Ascending aorta (tissue), 2 donors: ENCODE measurements at regions not wholly inside any gene's neighbourhood (a gene's known extent, or its start where the extent isn't known, plus 50 kb on each side); places are given as distances from the start of the nearest gene placed in this dataset.

Source experiments
- DNase-seq, 2 donors: peaks; one replicate each; pipeline ENCODE4 v3.0.0-alpha.2; 2019; ENCODE audit warnings: low spot score in 2 of 2
- H3K27ac ChIP-seq, 2 donors: fragments of 200-600 bp; sonication (generic); one replicate each; pipeline ENCODE4 v1.5.1; 2016 to 2017; ENCODE audit warnings: mild to moderate bottlenecking in 1 of 2
- H3K27me3 ChIP-seq: fragments of 200-600 bp; sonication (generic); one replicate; pipeline ENCODE4 v1.5.1; 2017
- H3K36me3 ChIP-seq, 2 donors: fragments of 200-600 bp; sonication (generic); one replicate each; pipeline ENCODE4 v1.5.1; 2016
- H3K4me1 ChIP-seq, 2 donors: fragments of 200-600 bp; sonication (generic); one replicate each; pipeline ENCODE4 v1.5.1; 2016 to 2017; ENCODE audit warnings: mild to moderate bottlenecking in 1 of 2
- H3K4me3 ChIP-seq, 2 donors: fragments of 200-600 bp; sonication (generic); one replicate each; pipeline ENCODE4 v1.5.1; 2016 to 2017; ENCODE audit warnings: mild to moderate bottlenecking in 1 of 2
- H3K9me3 ChIP-seq, 2 donors: fragments of 200-600 bp; sonication (generic); one replicate each; pipeline ENCODE4 v1.5.1; 2016
- intact Hi-C: fragments of 100-400 bp; cut with DNase I; formaldehyde crosslinking; loops from one replicate; pipeline ENCODE4 v1.15.1; 2023
- TF ChIP-seq, protein P1 (sequence below), 3 experiments: fragments of 200-600 bp in 2 of 3; fragments of 450-650 bp in 1 of 3; sonication (generic) in 2 of 3; IDR thresholded peaks; one replicate each; pipeline ENCODE4 v1.5.1; 2016 to 2019; ENCODE audit warnings: antibody characterized with exemption in 3 of 3, mild to moderate bottlenecking in 1 of 3, moderate library complexity in 1 of 3

DNA sequence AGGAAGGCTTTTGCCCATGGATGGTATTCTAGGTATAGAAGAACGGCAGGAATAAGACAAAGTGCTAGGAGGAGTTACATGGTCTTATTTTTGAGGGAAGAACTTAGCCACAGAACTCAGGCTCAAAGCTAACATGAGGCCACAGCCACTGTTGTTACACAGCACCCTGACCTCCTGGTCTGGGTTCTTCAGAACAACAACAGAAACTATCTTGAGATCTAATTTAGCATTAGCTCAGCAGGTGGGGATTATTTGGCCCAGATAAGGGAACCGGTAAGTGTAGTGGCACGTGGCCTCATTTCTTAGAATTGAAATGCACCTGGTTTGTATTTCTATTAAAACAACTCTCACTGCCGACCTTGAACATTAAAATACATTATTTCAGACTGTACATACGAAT, 1168.7 kb upstream of the SEMA6A start:
- Histone ChIP-seq H3K4me3 (no peak overlapping the region), H3K27me3 (no peaks in the 10 kb centered on the region), H3K9me3 (no peaks in the 10 kb centered on the region), H3K36me3 (no peaks in the 10 kb centered on the region), H3K4me1 (no peaks in the 10 kb centered on the region), H3K27ac (no peak overlapping the region)
- no peak for DNase-seq
- TF ChIP-seq, protein P1, sequence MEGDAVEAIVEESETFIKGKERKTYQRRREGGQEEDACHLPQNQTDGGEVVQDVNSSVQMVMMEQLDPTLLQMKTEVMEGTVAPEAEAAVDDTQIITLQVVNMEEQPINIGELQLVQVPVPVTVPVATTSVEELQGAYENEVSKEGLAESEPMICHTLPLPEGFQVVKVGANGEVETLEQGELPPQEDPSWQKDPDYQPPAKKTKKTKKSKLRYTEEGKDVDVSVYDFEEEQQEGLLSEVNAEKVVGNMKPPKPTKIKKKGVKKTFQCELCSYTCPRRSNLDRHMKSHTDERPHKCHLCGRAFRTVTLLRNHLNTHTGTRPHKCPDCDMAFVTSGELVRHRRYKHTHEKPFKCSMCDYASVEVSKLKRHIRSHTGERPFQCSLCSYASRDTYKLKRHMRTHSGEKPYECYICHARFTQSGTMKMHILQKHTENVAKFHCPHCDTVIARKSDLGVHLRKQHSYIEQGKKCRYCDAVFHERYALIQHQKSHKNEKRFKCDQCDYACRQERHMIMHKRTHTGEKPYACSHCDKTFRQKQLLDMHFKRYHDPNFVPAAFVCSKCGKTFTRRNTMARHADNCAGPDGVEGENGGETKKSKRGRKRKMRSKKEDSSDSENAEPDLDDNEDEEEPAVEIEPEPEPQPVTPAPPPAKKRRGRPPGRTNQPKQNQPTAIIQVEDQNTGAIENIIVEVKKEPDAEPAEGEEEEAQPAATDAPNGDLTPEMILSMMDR (IDR thresholded peaks at IDR 0.05): no peak
- intact Hi-C loops: no loop called here

DNA sequence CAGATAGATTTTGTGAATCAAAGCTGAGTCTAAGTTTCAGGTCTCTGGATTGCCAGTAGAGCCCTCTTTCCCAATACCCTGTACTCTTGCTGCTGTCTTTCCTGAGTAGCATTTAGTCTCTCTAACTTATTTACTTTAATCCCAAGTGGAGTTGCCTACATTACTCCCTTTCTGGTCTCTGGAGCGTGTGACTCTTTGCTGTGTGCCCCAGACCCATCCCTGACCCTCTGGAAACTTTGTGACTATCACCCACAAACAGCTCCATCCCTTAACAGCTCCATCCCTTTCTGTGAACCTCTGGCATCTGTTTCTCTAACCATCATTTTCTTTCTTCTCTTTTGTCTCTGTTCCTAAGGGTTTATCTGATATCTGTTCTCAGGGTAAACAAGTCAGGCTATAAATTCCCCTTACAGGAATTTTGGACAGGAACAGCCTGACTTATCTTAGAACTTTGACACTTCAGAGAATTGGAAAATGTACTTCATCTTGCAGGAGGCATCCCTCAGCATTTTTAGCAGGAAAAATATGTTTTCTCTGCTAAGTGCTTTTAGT, 1167.1 kb upstream of the SEMA6A start:
- no peaks in the 10 kb centered on the region for H3K27me3 ChIP-seq
- intact Hi-C loops: no loop called here
- H3K4me1 ChIP-seq: no peaks in the 10 kb centered on the region
- TF ChIP-seq, protein P1 (IDR thresholded peaks at IDR 0.05): no peak
- H3K4me3 ChIP-seq: no peak overlapping the region
- DNase-seq: no peak
- no peaks in the 10 kb centered on the region for H3K9me3 ChIP-seq
- no peak overlapping the region for H3K27ac ChIP-seq
- H3K36me3 ChIP-seq: no peaks in the 10 kb centered on the region

DNA sequence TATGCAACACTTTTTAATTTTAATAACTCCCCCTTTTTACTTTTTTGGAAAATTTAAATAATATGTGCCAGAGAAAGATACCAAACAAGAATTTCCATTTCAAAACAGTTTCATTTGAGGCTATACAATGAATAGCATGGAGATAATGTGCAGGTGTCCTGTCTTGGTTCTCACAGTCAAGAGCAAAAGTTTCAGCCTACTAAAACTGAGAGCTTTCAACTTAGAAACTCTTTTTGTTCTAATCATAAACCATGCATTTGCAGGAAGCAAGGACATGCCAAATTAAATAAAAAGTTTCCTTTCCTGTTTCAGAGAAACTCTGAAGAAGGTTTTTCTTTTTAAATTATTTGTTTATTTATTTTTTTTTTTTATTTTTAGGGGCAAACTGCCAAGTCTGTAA, 1165.6 kb upstream of the SEMA6A start:
- TF ChIP-seq, protein P1 (IDR thresholded peaks at IDR 0.05): no peak
- Histone ChIP-seq H3K9me3 (no peaks in the 10 kb centered on the region), H3K4me1 (no peaks in the 10 kb centered on the region), H3K27ac (no peak overlapping the region), H3K36me3 (no peaks in the 10 kb centered on the region), H3K27me3 (no peaks in the 10 kb centered on the region), H3K4me3 (no peak overlapping the region)
- intact Hi-C loops: no loop called here
- DNase-seq: no peak

DNA sequence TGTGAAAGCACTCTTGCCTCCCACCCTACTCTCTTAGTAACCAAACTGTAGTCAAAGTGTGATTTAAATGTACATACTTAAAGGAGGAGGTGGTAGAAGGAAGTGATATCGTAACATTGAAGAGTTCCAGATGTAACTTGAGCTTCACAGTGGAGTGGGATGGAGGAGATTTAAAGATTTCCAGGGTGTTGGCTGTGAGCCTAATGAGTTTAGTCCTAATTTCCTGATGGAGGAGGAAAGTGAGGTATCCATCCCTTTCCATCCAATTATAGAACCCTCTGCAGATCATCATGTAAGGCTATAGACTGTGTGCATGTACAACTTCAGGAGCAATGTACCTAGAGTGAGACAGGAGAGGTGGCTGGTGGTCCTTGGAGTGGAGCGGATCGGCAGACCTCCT, 1163.9 kb upstream of the SEMA6A start:
- no peaks in the 10 kb centered on the region for H3K36me3 ChIP-seq
- no peak overlapping the region for H3K4me3 ChIP-seq
- intact Hi-C loops: no loop called here
- no peak overlapping the region for H3K27ac ChIP-seq
- no peaks in the 10 kb centered on the region for H3K9me3 ChIP-seq
- no peaks in the 10 kb centered on the region for H3K4me1 ChIP-seq
- DNase-seq: no peak
- no peaks in the 10 kb centered on the region for H3K27me3 ChIP-seq
- TF ChIP-seq, protein P1 (IDR thresholded peaks at IDR 0.05): no peak

DNA sequence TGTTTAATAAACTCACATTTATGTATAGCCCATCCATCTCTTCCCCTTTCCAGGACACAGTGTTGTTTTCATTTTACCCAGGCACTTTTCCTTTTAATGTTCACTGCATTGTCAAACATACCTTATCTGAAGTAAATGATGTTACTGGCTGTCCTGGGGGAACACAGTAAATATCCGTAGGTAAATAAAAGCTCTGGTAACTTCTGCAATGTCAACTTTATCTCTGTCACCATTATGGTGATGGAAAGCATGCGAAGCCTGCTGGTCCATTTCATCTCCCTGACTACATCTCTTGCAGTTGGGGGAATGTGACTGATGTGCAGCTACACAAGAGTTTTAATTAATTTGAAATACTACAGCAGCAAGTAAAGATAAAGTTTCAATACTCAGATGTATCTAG, 1162.1 kb upstream of the SEMA6A start:
- Histone ChIP-seq H3K4me1 (no peaks in the 10 kb centered on the region), H3K27ac (no peak overlapping the region), H3K4me3 (no peak overlapping the region), H3K36me3 (no peaks in the 10 kb centered on the region), H3K27me3 (no peaks in the 10 kb centered on the region), H3K9me3 (no peaks in the 10 kb centered on the region)
- DNase-seq: no peak
- intact Hi-C loops: no loop called here
- TF ChIP-seq, protein P1 (IDR thresholded peaks at IDR 0.05): no peak

DNA sequence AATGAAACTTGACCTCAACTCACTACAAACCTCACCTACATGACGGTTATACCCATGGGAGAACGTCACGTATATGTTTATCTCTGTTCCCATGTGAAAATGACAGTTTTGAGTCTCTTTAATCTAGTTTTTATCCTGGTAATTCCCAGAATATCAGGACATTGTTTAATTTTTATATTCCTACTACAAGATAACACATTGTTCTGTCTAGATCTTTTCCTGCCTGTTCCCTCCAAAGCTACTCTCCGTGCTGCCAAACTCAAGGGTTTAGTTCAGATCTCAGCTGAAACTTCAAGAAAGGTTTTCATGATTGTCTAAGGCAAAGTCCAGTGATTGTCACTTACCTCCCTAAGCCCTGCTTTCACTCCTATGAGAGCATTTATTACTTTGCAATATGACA, 1159.4 kb upstream of the SEMA6A start:
- intact Hi-C loops: no loop called here
- no peak overlapping the region for H3K27ac ChIP-seq

More for the DNA sequence above, 1159.4 kb upstream of the SEMA6A start:
- no peak for DNase-seq
- Histone ChIP-seq H3K27me3 (no peaks in the 10 kb centered on the region), H3K36me3 (no peaks in the 10 kb centered on the region), H3K4me1 (no peaks in the 10 kb centered on the region), H3K4me3 (no peak overlapping the region), H3K9me3 (no peaks in the 10 kb centered on the region)
- TF ChIP-seq, protein P1 (IDR thresholded peaks at IDR 0.05): no peak
